Vagina (tissue), 2 donors: ENCODE measurements at regions not wholly inside any gene's neighbourhood (a gene's known extent, or its start where the extent isn't known, plus 50 kb on each side); places are given as distances from the start of the nearest gene placed in this dataset.
"Not testable (repeated sequence)": the region's sequence is repeated elsewhere in the genome, so short reads cannot be mapped to it uniquely, and the experiment has no call there.

ENCODE experiments used
- DNase-seq, 2 donors: peaks; one replicate each; pipeline ENCODE4 v3.0.0-alpha.2; 2017; ENCODE audit errors: extremely low spot score in 2 of 2
- H3K27ac ChIP-seq: fragments of 200-600 bp; sonication (generic); one replicate; pipeline ENCODE4 v1.5.1; 2019
- H3K27me3 ChIP-seq: fragments of 200-600 bp; sonication (generic); one replicate; pipeline ENCODE4 v1.5.1; 2019
- H3K36me3 ChIP-seq, 2 donors: fragments of 200-600 bp; sonication (generic); one replicate each; pipeline ENCODE4 v1.5.1; 2017 to 2019
- H3K4me1 ChIP-seq: fragments of 200-600 bp; sonication (generic); one replicate; pipeline ENCODE4 v1.5.1; 2019
- H3K4me3 ChIP-seq, 2 donors: fragments of 200-600 bp; sonication (generic); 1 replicate in 1 of 2; 2 replicates in 1 of 2; pipeline ENCODE4 v1.5.1; 2016 to 2019
- H3K9me3 ChIP-seq: fragments of 200-600 bp; sonication (generic); one replicate; pipeline ENCODE4 v1.5.1; 2019
- CTCF ChIP-seq, 3 experiments: fragments of 450-650 bp in 2 of 3; fragments of 200-600 bp in 1 of 3; sonication (generic) in 1 of 3; IDR thresholded peaks; one replicate each; pipeline ENCODE4 v1.5.1; 2017 to 2019; ENCODE audit warnings: antibody characterized with exemption in 3 of 3, mild to moderate bottlenecking in 2 of 3, moderate library complexity in 2 of 3
- POLR2A ChIP-seq, 2 donors: fragments of 450-650 bp; IDR thresholded peaks; one replicate each; pipeline ENCODE4 v1.6.1; 2017; ENCODE audit warnings: antibody characterized with exemption in 2 of 2, mild to moderate bottlenecking in 2 of 2, moderate library complexity in 2 of 2
- POLR2AphosphoS5 ChIP-seq, 2 donors: sonication (generic); formaldehyde crosslinking; IDR thresholded peaks; one replicate each; pipeline ENCODE4 v1.9.0; 2017; ENCODE audit warnings: antibody characterized with exemption in 2 of 2, mild to moderate bottlenecking in 2 of 2, low read depth in 1 of 2; ENCODE audit not compliant: insufficient read depth in 1 of 2
- intact Hi-C: fragments of 100-400 bp; cut with DNase I; formaldehyde crosslinking; loops from one replicate; pipeline ENCODE4 v1.15.1; 2023

GRCh38 chr1:165965857-165966256 lies 138.4 kb downstream of the UCK2 start:
- TF ChIP-seq POLR2AphosphoS5 (IDR thresholded peaks at IDR 0.05; ENCODE audit: insufficient read depth in 1 of 2, low read depth in 1 of 2) (no peak), CTCF (IDR thresholded peaks at IDR 0.05) (no peak), POLR2A (IDR thresholded peaks at IDR 0.05) (no peak)
- Histone ChIP-seq H3K27me3 (no peaks in the 10 kb centered on the region), H3K4me3 (no peak overlapping the region), H3K27ac (no peak overlapping the region), H3K9me3 (no peaks in the 10 kb centered on the region), H3K36me3 (no peaks in the 10 kb centered on the region), H3K4me1 (no peaks in the 10 kb centered on the region)
- no peak for DNase-seq
- intact Hi-C loops, result no loop called here

GRCh38 chr1:165969366-165969765 lies 142.0 kb downstream of the UCK2 start:
- H3K4me1 ChIP-seq, DNase-seq, H3K27ac ChIP-seq, H3K4me3 ChIP-seq, intact Hi-C loops, H3K27me3 ChIP-seq, H3K9me3 ChIP-seq, H3K36me3 ChIP-seq: not testable (repeated sequence)

GRCh38 chr1:165974598-165975131 lies 147.3 kb downstream of the UCK2 start:
- no peaks in the 10 kb centered on the region for H3K4me1 ChIP-seq
- intact Hi-C loops, result no loop called here
- TF ChIP-seq CTCF (IDR thresholded peaks at IDR 0.05) (no peak), POLR2A (IDR thresholded peaks at IDR 0.05) (no peak)
- DNase-seq, result no peak
- H3K36me3 ChIP-seq, result no peaks in the 10 kb centered on the region
- no peak overlapping the region for H3K27ac ChIP-seq
- no peaks in the 10 kb centered on the region for H3K27me3 ChIP-seq
- H3K9me3 ChIP-seq, result no peaks in the 10 kb centered on the region
- no peak overlapping the region for H3K4me3 ChIP-seq

GRCh38 chr1:165988275-165988674 lies 160.9 kb downstream of the UCK2 start:
- no peaks in the 10 kb centered on the region for H3K9me3 ChIP-seq
- no peaks in the 10 kb centered on the region for H3K4me1 ChIP-seq
- H3K36me3 ChIP-seq, result no peaks in the 10 kb centered on the region
- no peaks in the 10 kb centered on the region for H3K27me3 ChIP-seq
- no peak overlapping the region for H3K27ac ChIP-seq
- intact Hi-C loops, result no loop called here
- no peak for DNase-seq
- no peak for TF ChIP-seq POLR2A (IDR thresholded peaks at IDR 0.05)
- TF ChIP-seq CTCF (IDR thresholded peaks at IDR 0.05), result no peak
- no peak for TF ChIP-seq POLR2AphosphoS5 (IDR thresholded peaks at IDR 0.05; ENCODE audit: insufficient read depth in 1 of 2, low read depth in 1 of 2)
- H3K4me3 ChIP-seq, result no peak overlapping the region

- intact Hi-C loops, result no loop called here
- Histone ChIP-seq H3K27me3 (no peaks in the 10 kb centered on the region), H3K4me3 (no peak overlapping the region)
Measured at GRCh38 chr1:165988817-165989216, 161.4 kb downstream of the UCK2 start.

More at GRCh38 chr1:165988817-165989216, 161.4 kb downstream of the UCK2 start:
- Histone ChIP-seq H3K4me1 (no peaks in the 10 kb centered on the region), H3K9me3 (no peaks in the 10 kb centered on the region), H3K27ac (no peak overlapping the region), H3K36me3 (no peaks in the 10 kb centered on the region)
- TF ChIP-seq CTCF (IDR thresholded peaks at IDR 0.05) (no peak), POLR2A (IDR thresholded peaks at IDR 0.05) (no peak), POLR2AphosphoS5 (IDR thresholded peaks at IDR 0.05; ENCODE audit: insufficient read depth in 1 of 2, low read depth in 1 of 2) (no peak)
- DNase-seq, result no peak
